ENCODE measurements at regions not wholly inside any gene's neighbourhood (a gene's known extent, or its start where the extent isn't known, plus 50 kb on each side); places are given as distances from the start of the nearest gene placed in this dataset.

- no peak for TF ChIP-seq CTCF (IDR thresholded peaks at IDR 0.05)
- no peak for TF ChIP-seq POLR2A (IDR thresholded peaks at IDR 0.05)
Observed at GRCh38 chr7:16035392-16035791, 348.9 kb upstream of the MEOX2 start.
